ENCODE measurements at regions not wholly inside any gene's neighbourhood (a gene's known extent, or its start where the extent isn't known, plus 50 kb on each side); places are given as distances from the start of the nearest gene placed in this dataset.

DNA sequence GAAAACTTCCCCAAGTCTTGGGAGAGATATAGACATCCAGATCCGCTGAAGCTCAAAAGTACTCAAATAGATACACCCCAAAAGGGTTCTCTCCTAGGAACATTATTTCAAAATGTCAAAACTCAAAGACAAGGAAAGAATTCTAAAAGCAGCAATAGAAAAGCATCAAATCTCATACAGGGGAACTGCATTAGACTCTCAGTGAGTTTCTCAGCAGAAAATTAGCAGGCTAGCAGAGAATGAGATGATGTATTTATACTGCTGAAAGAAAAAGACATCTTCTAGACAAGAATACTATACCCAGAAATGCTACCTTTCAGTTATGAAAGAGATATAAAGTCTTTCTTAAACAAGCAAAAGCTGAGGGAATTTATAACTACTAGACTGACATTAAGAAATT lies 75.5 kb upstream of the RIMS1 start:
- TF ChIP-seq POLR2A (IDR thresholded peaks at IDR 0.05): no peak
- TF ChIP-seq, protein P1, sequence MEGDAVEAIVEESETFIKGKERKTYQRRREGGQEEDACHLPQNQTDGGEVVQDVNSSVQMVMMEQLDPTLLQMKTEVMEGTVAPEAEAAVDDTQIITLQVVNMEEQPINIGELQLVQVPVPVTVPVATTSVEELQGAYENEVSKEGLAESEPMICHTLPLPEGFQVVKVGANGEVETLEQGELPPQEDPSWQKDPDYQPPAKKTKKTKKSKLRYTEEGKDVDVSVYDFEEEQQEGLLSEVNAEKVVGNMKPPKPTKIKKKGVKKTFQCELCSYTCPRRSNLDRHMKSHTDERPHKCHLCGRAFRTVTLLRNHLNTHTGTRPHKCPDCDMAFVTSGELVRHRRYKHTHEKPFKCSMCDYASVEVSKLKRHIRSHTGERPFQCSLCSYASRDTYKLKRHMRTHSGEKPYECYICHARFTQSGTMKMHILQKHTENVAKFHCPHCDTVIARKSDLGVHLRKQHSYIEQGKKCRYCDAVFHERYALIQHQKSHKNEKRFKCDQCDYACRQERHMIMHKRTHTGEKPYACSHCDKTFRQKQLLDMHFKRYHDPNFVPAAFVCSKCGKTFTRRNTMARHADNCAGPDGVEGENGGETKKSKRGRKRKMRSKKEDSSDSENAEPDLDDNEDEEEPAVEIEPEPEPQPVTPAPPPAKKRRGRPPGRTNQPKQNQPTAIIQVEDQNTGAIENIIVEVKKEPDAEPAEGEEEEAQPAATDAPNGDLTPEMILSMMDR (IDR thresholded peaks at IDR 0.05): no peak
